Ishikawa (cell line): ENCODE measurements at regions not wholly inside any gene's neighbourhood (a gene's known extent, or its start where the extent isn't known, plus 50 kb on each side); places are given as distances from the start of the nearest gene placed in this dataset.

Experiments
- EGR1 ChIP-seq: IDR thresholded peaks from 2 replicates; pipeline ENCODE4 v1.6.1; 2012
- EP300 ChIP-seq: IDR thresholded peaks from 2 replicates; pipeline ENCODE4 v1.6.1; 2012; ENCODE audit warnings: borderline replicate concordance
- FOXM1 ChIP-seq: IDR thresholded peaks from 2 replicates; pipeline ENCODE4 v1.6.1; 2012; ENCODE audit warnings: low read depth, borderline replicate concordance
- MAX ChIP-seq: IDR thresholded peaks from 2 replicates; pipeline ENCODE4 v1.6.1; 2012
- RAD21 ChIP-seq: IDR thresholded peaks from 2 replicates; pipeline ENCODE4 v1.6.1; 2012; ENCODE audit warnings: low read depth
- REST ChIP-seq: IDR thresholded peaks from 2 replicates; pipeline ENCODE4 v1.6.1; 2012; ENCODE audit warnings: low read depth, mild to moderate bottlenecking
- TCF12 ChIP-seq: IDR thresholded peaks from 2 replicates; pipeline ENCODE4 v1.6.1; 2012; ENCODE audit warnings: low read depth
- TEAD4 ChIP-seq: IDR thresholded peaks from 2 replicates; pipeline ENCODE4 v1.6.1; 2012
- YY1 ChIP-seq: IDR thresholded peaks from 2 replicates; pipeline ENCODE4 v1.6.1; 2012; ENCODE audit warnings: low read depth

GRCh38 chr11:97022955-97023354 is 633.1 kb downstream of the JRKL start:
- TF ChIP-seq EGR1 (no peak), EP300 (no peak), TCF12 (no peak), MAX (no peak), RAD21 (no peak), FOXM1 (no peak), REST (peak; percentile 70), YY1 (no peak), TEAD4 (no peak)
